SJCRH30 (cell line): ENCODE measurements at regions not wholly inside any gene's neighbourhood (a gene's known extent, or its start where the extent isn't known, plus 50 kb on each side); places are given as distances from the start of the nearest gene placed in this dataset.

Experiments
- DNase-seq, 2 experiments: peaks; one replicate each; pipeline ENCODE4 v3.0.0-alpha.2; 2015 to 2020
- H3K27ac ChIP-seq: fragments of 250-450 bp; sonication (Bioruptor Pico); 2 replicates; pipeline ENCODE4 v1.5.1; 2020; ENCODE audit warnings: mild to moderate bottlenecking, moderate library complexity
- H3K27me3 ChIP-seq: fragments of 250-450 bp; sonication (Bioruptor Pico); 2 replicates; pipeline ENCODE4 v1.5.1; 2020; ENCODE audit warnings: mild to moderate bottlenecking, moderate library complexity
- H3K36me3 ChIP-seq: fragments of 250-450 bp; sonication (Bioruptor Pico); 2 replicates; pipeline ENCODE4 v1.5.1; 2020; ENCODE audit warnings: mild to moderate bottlenecking, moderate library complexity
- H3K4me1 ChIP-seq: fragments of 250-450 bp; sonication (Bioruptor Pico); 2 replicates; pipeline ENCODE4 v1.5.1; 2020; ENCODE audit warnings: mild to moderate bottlenecking, moderate library complexity
- H3K4me3 ChIP-seq: fragments of 250-450 bp; sonication (Bioruptor Pico); 2 replicates; pipeline ENCODE4 v1.5.1; 2020; ENCODE audit warnings: mild to moderate bottlenecking, moderate library complexity
- H3K9me3 ChIP-seq: fragments of 250-450 bp; sonication (Bioruptor Pico); replicated peaks from 2 replicates; pipeline ENCODE4 v1.5.1; 2020; ENCODE audit warnings: mild to moderate bottlenecking, moderate library complexity

DNA sequence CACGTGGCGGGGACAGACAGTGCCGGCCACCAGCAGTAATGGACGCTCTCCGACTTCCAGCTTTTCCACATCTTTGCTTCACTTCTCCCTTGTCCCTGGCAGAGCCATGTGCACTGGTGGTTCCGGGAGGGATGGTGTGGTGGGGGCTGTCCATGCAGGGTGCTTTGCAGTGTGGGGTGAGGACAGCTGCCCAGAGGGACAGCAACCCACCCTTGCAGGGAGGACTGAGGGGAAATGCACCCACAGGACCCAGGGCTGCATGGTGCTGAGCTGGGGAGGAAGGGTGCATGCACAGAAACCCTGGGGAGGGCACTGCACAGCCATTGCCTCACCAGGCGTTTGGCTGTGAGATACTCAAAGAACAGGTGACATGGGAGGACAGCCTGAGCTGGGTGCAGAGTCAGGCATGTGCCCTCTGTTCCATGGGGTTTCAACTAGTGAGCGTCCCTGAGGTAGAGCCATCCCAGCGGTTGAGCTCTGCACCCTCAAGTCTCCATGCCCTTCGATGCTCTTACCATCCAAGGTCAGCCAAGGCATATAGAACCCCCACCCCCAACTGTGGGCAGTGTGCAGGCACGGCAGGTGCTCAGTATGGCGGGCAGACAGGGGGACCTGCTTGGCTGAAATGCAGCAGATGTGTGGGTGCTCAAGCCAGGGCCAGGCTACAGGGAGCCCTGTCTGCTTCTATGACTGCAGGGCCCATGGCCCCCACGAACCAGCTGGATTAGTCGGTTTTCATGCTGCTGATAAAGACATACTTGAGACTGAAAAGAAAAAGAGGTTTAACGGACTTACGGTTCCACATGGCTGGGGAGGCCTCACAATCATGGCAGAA lies 239.7 kb downstream of the TTLL2 start:
- peaks cover 32% of the 10 kb centered on the region for H3K4me1 ChIP-seq
- no peaks in the 10 kb centered on the region for H3K9me3 ChIP-seq
- no peaks in the 10 kb centered on the region for H3K36me3 ChIP-seq
- H3K27ac ChIP-seq, result no peak overlapping the region; the same call in 1 of the 2 replicates
- H3K27me3 ChIP-seq, result no peaks in the 10 kb centered on the region
- no peak overlapping the region for H3K4me3 ChIP-seq
- DNase-seq, result no peak

DNA sequence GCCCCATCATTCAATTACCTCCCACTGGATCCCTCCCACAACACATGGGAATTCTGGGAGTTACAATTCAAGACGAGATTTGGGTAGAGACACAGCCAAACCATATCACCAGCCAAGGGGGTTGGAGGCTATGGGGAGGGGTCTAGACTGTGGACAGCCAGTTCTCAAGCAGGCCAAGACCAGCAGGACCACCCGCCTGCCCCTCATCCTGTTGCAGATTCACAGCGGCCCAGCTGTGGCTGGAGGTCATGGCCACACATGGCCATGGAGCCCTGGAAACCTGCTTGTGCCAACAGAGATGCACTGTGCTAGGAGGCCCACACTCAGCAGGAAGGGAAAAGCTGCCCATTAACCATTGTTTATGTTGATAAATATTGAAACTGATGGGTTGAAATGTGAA lies 240.5 kb downstream of the TTLL2 start:
- Histone ChIP-seq H3K4me3 (no peak overlapping the region), H3K36me3 (no peaks in the 10 kb centered on the region), H3K9me3 (no peaks in the 10 kb centered on the region), H3K4me1 (peaks cover 27% of the 10 kb centered on the region), H3K27ac (peak overlapping the region; percentile 71; the same call in 1 of the 2 replicates), H3K27me3 (no peaks in the 10 kb centered on the region)
- DNase-seq, result peak in 1 of 2 experiments; percentile 19

DNA sequence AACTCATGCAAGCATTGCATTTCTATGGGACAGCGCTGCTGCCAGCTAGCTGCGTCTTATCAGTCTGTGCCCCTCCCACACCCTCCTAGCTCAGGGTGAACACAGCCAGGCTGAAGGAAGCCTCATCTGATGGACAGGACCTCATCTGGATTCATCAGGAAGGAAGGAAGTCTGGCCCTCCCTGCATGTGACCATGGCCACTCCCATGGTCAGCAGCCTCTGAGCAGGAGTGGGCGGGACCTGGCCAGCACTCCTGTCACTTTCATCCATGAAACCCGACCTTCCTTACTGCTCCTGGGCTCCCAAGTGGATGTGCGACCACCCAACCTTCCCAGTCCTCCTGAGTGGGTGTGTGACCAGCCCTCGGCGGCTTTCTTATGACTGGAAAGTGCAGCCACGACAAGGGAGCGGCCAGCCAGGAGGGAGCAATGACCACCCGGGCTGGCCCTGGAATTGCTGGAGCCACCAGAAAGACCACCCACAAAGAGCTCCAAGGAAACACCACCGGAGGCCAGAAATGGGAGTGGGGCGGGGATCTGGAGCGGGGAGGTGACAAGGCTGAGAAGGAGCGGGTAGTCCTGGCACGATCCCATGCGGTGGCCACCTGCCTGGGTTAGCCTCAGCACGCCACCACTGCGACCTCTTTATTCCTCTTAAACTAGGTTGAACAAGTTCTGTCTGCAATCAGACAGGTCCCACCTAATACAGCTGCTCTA lies 241.2 kb downstream of the TTLL2 start:
- Histone ChIP-seq H3K4me3 (peak overlapping the region; percentile 29), H3K27me3 (no peaks in the 10 kb centered on the region), H3K36me3 (no peaks in the 10 kb centered on the region), H3K4me1 (peaks cover 27% of the 10 kb centered on the region), H3K27ac (peak overlapping the region; percentile 71), H3K9me3 (no peaks in the 10 kb centered on the region)
- DNase-seq, result peak; percentile 89 to 90

DNA sequence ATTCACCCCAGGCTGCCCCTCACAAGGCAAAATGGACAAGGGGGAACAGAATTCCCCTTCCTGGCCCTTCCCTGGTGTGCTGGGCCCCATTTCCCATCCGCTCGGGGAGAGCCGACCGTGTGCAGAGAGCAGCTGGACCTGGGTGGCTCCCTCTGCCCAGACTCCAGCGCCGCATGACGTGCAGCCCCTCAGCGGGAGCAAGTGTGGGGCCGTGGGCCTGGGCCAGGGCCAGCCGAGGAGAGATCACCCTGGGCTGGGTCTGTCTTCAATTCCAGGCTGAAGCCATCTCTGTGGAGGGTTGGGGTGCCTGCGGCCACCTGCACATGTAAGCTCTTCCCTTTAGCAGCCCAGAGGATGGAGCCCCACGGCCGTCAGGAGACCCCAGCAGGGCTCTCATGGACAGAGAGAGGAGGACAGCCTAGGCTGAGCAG lies 241.8 kb downstream of the TTLL2 start:
- peak overlapping the region; percentile 29 for H3K4me3 ChIP-seq
- H3K27me3 ChIP-seq, result no peaks in the 10 kb centered on the region
- peaks cover 30% of the 10 kb centered on the region for H3K4me1 ChIP-seq
- DNase-seq, result peak; percentile 61 to 66
- H3K36me3 ChIP-seq, result no peaks in the 10 kb centered on the region
- peak overlapping the region; percentile 71 for H3K27ac ChIP-seq
- no peaks in the 10 kb centered on the region for H3K9me3 ChIP-seq

DNA sequence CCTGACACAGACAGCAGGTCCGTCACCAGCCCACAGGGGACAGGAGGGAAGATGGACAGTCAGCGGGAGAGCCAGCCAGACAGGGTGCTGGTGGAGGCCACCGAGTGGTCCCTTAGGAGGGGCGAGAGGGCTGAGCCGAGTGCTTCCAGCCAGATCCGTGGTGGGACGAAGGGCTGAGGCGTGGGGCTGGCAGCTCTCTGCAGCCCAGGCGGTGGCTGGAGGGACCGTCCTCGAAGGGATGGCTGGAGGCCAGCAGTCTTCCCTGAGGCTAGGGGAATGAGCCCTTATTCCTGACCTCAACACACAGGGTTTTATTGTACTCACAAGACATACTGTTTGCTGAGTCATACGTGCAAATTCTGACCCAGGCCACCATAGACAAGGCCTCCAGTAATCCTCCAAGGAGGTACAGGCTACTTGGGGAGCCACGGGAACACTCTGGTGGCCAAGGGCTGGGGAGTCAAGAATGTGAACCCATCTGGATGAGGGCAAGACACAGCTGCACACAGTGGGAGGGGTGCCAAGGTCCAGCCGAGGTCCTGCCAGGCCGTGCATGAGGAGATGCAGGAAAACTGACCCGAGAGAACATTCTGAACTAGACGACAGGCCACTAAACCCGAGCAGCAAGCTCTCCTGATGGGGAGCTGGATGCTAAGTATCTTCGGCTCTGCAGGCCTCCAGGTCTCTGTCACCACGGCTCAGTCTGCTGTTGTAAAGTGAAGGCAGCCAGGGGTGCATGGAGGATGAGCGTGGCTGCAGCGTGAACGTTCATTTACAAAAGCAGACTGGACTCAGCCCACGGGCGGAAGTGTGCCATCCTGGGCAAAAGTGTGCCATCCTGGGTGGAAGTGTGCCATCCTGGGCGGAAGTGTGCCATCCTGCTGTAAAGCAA lies 242.5 kb downstream of the TTLL2 start:
- H3K9me3 ChIP-seq, result no peaks in the 10 kb centered on the region
- H3K27me3 ChIP-seq, result no peaks in the 10 kb centered on the region
- DNase-seq, result peak; percentile 78 to 84
- peak overlapping the region; percentile 71 for H3K27ac ChIP-seq
- H3K36me3 ChIP-seq, result no peaks in the 10 kb centered on the region
- peak overlapping the region; percentile 29 for H3K4me3 ChIP-seq
- peaks cover 35% of the 10 kb centered on the region for H3K4me1 ChIP-seq

DNA sequence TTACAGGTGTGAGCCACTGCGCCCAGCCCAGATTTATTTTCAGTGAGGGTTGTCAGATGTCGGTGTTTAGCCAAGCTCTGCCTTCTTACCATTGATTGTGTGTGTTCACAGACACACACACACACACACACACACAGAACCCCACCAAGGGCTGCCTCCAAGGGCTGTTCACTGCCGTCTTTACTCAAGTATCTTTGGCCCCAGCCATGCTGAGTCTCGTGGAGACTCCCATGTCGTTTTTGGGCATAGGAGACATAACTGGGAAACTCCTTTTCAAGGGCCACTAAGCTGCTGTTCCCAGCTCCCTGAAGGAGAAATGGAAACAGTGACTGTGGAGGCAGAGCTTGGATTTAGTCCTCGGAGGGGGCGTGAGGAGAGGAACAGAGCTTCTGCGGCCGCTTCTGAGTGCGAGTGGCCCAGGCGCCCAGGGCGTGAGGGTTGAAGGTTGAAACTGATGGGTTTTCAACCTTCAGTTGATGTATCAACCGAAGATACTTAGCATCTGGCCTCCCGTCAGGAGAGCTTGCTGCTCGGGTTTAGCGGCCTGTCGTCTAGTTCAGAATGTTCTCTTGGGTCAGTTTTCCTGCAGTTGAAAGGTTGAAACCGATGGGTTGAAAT lies 243.6 kb downstream of the TTLL2 start:
- H3K4me1 ChIP-seq, result peaks cover 36% of the 10 kb centered on the region
- H3K4me3 ChIP-seq, result no peak overlapping the region
- H3K36me3 ChIP-seq, result no peaks in the 10 kb centered on the region
- no peaks in the 10 kb centered on the region for H3K9me3 ChIP-seq
- no peaks in the 10 kb centered on the region for H3K27me3 ChIP-seq
- no peak for DNase-seq
- no peak overlapping the region for H3K27ac ChIP-seq

DNA sequence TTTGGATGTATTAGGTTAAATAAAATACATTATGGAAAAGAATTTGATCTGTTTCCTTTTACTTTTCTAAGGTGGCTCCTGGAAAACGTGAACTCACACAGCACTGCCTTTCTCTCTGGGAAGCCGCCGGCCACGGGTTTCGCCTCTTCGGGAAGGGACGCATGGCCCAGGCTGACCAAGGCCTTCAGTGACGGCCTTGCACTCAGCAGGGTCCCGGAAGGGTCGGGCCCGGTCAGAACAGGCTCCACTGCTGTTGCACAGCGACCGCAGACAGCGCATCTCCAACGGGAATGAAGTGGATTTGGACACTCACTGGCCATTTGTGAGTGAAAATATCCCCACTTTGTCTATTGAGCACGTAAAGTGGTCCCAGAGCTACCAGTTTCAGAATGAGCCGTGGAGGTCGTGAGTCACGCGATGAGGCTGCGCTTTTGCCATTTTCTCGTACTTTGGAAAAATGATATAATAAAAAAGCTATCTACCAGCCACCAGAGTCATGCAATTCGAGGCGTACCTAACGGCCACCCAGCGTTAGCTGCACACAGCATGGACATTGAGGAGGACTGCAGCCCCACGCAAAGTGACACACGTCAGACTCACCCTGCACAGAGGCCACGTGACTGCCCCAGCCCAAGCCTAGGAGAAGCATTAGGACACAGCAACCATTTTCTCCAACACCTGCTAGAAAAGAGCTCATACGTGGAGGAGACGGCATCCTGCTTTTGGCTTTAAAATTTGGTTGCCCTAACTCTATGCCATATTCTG lies 244.3 kb downstream of the TTLL2 start:
- Histone ChIP-seq H3K4me3 (no peak overlapping the region), H3K4me1 (peaks cover 41% of the 10 kb centered on the region), H3K9me3 (no peaks in the 10 kb centered on the region), H3K27ac (no peak overlapping the region), H3K36me3 (no peaks in the 10 kb centered on the region), H3K27me3 (no peaks in the 10 kb centered on the region)
- DNase-seq, result no peak

DNA sequence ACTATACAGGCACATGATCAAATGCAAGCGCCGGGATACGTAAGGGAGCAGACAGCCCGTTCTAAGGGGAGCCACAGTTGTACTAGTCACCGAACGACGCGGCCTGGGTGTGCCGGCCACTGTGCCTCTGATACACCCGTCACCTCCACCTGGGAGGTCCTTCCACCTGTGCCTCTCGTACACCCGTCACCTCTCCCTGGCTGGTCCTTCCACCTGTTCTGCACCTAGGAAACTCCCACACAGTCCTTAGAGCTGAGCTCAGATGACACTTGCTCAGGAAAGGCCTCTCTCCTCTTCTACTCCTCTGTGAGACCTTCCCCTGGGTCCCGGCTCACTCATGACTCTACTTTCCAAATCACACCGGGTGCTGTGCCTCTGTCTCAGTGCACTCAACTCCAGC lies 245.0 kb downstream of the TTLL2 start:
- Histone ChIP-seq H3K36me3 (no peaks in the 10 kb centered on the region), H3K4me1 (peaks cover 44% of the 10 kb centered on the region), H3K9me3 (no peaks in the 10 kb centered on the region), H3K4me3 (no peak overlapping the region), H3K27ac (no peak overlapping the region), H3K27me3 (no peaks in the 10 kb centered on the region)
- DNase-seq, result no peak

DNA sequence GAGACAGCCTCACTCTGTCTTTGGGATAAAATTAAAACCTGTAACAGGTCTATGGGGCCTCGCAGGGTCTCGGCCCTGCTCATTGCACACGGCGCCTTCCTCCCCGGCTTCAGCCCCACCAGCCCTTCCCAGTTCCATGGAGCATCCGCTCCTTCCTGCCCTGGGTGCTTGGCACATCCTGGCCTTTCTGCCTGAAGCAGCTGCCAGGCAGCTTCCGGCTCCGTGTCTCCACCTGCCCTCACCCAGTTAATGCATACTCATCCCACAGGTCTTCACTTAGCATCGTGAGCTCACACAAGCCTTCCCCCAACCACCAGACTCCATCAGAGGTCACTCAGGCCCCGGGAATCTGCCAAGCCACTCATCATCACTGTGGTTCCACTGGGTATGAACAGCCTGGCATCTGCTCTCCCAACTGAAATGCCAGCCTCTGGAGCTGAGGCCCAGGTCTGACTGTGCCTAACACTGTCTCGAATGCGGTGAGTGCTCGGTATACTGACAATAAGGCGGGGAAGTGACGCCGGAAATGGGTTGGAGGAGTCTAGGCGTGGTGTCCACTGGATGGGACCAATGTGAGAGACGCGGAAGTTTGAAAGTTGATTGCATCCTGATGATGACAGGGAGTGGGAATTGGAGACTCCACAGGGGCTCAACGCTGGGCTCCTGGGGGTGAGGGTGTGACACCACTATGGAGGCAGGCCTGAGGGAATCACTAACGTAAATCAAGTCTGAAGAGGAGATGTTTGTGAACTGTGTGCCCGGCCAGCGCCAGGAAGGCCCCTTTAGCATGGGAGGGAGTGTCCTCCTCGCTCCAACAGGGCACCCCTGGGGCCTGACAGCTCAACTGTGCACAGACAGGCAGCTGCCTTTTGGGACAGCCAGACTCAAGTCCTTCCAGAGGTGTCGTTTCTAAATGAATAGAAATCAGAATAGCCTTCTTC lies 245.8 kb downstream of the TTLL2 start:
- no peaks in the 10 kb centered on the region for H3K36me3 ChIP-seq
- no peak overlapping the region for H3K4me3 ChIP-seq
- no peak overlapping the region for H3K27ac ChIP-seq
- peaks cover 35% of the 10 kb centered on the region for H3K4me1 ChIP-seq
- no peak for DNase-seq
- no peaks in the 10 kb centered on the region for H3K9me3 ChIP-seq
- H3K27me3 ChIP-seq, result no peaks in the 10 kb centered on the region

DNA sequence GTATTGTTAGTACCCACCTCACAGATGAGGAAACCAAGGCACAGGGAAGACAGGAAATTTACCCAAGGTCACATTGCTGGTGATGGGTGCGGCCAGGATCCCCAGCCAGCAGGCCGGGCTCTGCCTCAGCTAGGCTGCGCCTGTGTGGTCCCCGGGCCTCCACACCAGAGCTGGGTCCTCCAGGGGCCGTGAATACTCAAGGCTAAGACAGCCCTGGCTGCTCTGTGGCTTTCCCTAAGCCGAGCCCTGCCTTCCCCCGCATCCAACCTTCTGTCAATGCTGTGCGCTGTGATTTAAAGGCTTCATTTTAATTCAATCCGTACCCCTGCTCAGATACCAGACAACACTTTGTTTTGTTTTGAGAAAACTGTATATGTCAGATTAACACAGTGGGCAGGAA lies 246.7 kb downstream of the TTLL2 start:
- Histone ChIP-seq H3K4me1 (peaks cover 32% of the 10 kb centered on the region), H3K27ac (peak overlapping the region; percentile 93), H3K9me3 (no peaks in the 10 kb centered on the region), H3K36me3 (no peaks in the 10 kb centered on the region), H3K27me3 (no peaks in the 10 kb centered on the region), H3K4me3 (peak overlapping the region; percentile 44)
- peak; percentile 59 to 64 for DNase-seq

DNA sequence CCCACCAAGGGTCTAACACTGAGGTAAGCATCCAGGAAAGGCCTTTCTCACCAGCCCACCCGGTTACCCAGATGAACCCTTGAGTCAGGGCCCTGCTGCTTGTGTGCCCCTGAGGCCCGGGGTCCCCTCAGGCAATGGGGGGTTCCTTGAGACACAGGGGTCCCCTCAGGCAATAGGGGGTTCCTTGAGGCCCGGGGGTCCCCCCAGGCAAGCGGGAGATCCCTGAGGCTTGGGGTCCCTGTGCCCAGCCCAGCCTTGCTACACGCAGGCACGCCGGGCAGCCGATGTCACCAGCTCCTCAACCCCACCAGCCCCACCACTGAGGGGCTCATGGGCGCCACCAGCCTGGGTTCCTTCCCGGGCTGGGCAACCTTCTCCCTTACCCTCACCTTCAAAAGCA lies 247.2 kb downstream of the TTLL2 start:
- Histone ChIP-seq H3K27me3 (no peaks in the 10 kb centered on the region), H3K9me3 (no peaks in the 10 kb centered on the region), H3K27ac (peak overlapping the region; percentile 93), H3K4me1 (peaks cover 32% of the 10 kb centered on the region), H3K36me3 (no peaks in the 10 kb centered on the region), H3K4me3 (peak overlapping the region; percentile 44)
- no peak for DNase-seq

DNA sequence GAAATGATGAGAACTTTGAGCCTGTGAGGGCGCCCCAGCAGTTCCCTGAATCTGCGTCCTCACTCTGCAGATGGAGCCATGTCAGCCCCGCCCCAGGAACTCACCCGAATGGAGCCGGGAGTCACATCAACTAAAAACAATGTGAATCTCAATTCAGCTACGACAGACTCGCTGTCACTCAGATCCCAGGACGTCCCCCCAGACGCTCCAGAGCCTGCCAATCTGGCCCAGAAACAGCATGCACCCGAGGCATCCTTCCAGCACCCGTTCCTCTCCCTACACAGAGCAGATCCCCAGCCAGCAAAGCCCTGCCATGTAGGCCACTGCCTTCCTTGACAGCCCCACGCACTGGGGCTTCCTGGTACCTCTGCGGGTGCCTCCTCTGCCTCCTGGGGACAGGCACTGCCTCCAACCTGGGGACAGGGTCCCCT lies 248.0 kb downstream of the TTLL2 start:
- peaks cover 32% of the 10 kb centered on the region for H3K4me1 ChIP-seq
- H3K27me3 ChIP-seq, result no peaks in the 10 kb centered on the region
- no peaks in the 10 kb centered on the region for H3K9me3 ChIP-seq
- H3K27ac ChIP-seq, result peak overlapping the region; percentile 93
- no peaks in the 10 kb centered on the region for H3K36me3 ChIP-seq
- peak overlapping the region; percentile 44 for H3K4me3 ChIP-seq
- DNase-seq, result peak; percentile 78 to 83
